Prostate gland (tissue), 2 donors: ENCODE measurements at regions not wholly inside any gene's neighbourhood (a gene's known extent, or its start where the extent isn't known, plus 50 kb on each side); places are given as distances from the start of the nearest gene placed in this dataset.

Experiments
- CTCF ChIP-seq, 4 experiments: fragments of 200-600 bp in 2 of 4; fragments of 450-650 bp in 2 of 4; sonication (generic) in 2 of 4; IDR thresholded peaks; 1 replicate in 3 of 4; 2 replicates in 1 of 4; pipeline ENCODE4 v1.5.1; 2016 to 2019; ENCODE audit warnings: antibody characterized with exemption in 4 of 4, mild to moderate bottlenecking in 2 of 4, moderate library complexity in 2 of 4
- POLR2A ChIP-seq: fragments of 450-650 bp; IDR thresholded peaks from one replicate; pipeline ENCODE4 v1.6.1; 2016; ENCODE audit warnings: antibody characterized with exemption, mild to moderate bottlenecking
- POLR2AphosphoS5 ChIP-seq: sonication (generic); formaldehyde crosslinking; IDR thresholded peaks from one replicate; pipeline ENCODE4 v1.6.1; 2017; ENCODE audit warnings: antibody characterized with exemption

GRCh38 chr10:7507887-7508726, 97.3 kb upstream of the SFMBT2 start:
- TF ChIP-seq POLR2AphosphoS5 = no peak
- TF ChIP-seq CTCF (IDR thresholded peaks at IDR 0.05) = no peak
- TF ChIP-seq POLR2A = no peak
